PFSK-1 (cell line): ENCODE measurements at regions not wholly inside any gene's neighbourhood (a gene's known extent, or its start where the extent isn't known, plus 50 kb on each side); places are given as distances from the start of the nearest gene placed in this dataset.

Experiments
- FOXP2 ChIP-seq: optimal IDR thresholded peaks from 2 replicates; pipeline ENCODE3; 2011; ENCODE audit warnings: borderline replicate concordance, control low read depth, inconsistent platforms; ENCODE audit not compliant: insufficient read depth; ENCODE audit errors: extremely low read length, extremely low read depth
- POLR2AphosphoS5 ChIP-seq: IDR thresholded peaks from 2 replicates; pipeline ENCODE4 v1.6.1; 2012; ENCODE audit warnings: low read depth, mild to moderate bottlenecking, control low read depth, low read length, moderate library complexity
- REST ChIP-seq, 2 experiments: IDR thresholded peaks; 2 replicates each; pipeline versions ENCODE4 v1.6.1 to v1.8.0; 2011 to 2012; ENCODE audit warnings: low read depth in 2 of 2, low read length in 2 of 2, control low read depth in 1 of 2, inconsistent platforms in 1 of 2, mild to moderate bottlenecking in 1 of 2, moderate library complexity in 1 of 2; ENCODE audit not compliant: insufficient read depth in 1 of 2
- SIN3A ChIP-seq: IDR thresholded peaks from 2 replicates; pipeline ENCODE4 v1.6.1; 2012; ENCODE audit warnings: mild to moderate bottlenecking, low read length, moderate library complexity, borderline replicate concordance; ENCODE audit not compliant: insufficient read depth
- TAF1 ChIP-seq: IDR thresholded peaks from 2 replicates; pipeline ENCODE4 v1.6.1; 2012; ENCODE audit warnings: low read length, control low read depth, borderline replicate concordance; ENCODE audit not compliant: insufficient read depth

DNA sequence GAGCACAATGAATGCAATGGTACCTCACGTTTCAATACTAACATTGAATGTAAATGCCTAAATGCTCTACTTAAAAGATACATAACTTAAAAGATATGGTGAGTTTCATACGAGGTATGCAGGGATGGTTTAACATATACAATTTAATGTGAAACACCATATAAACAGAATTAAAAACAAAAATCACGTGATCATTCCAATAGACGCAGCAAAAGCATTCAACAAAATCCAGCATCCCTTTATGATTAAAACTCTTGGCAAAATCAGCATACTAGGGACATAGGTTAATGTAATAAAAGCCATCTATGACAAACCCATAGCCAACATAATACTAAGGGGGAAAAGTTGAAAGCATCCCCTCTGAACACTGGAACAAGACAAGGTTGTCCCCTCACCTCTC lies 845.7 kb downstream of the SLC16A7 start:
- TF ChIP-seq FOXP2 (no peak), TAF1 (no peak), POLR2AphosphoS5 (no peak), SIN3A (no peak), REST (IDR thresholded peaks at IDR 0.05; ENCODE audit: insufficient read depth in 1 of 2, low read depth in 2 of 2, low read length in 2 of 2) (no peak)

DNA sequence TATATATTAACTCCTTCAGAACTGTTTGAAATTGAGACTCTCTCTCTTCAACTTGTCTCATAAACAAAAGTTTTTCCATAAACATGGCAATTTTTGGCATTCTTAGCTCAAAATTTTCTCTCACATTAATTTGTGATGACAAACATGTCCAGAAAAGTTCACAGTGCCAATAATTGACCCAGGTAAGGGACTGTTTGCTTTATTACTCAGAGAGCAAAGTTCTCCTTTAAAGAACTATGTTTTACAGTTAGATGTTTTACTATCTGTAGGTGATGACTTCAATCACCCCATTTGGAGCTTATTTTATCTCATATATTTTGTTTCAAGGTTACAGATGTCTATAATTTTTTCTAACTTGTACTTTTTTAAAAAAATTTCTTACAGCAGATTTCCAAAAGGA lies 855.6 kb downstream of the SLC16A7 start:
- no peak for TF ChIP-seq FOXP2
- TF ChIP-seq REST (IDR thresholded peaks at IDR 0.05; ENCODE audit: insufficient read depth in 1 of 2, low read depth in 2 of 2, low read length in 2 of 2), result no peak
- no peak for TF ChIP-seq POLR2AphosphoS5
- no peak for TF ChIP-seq SIN3A
- TF ChIP-seq TAF1, result no peak

DNA sequence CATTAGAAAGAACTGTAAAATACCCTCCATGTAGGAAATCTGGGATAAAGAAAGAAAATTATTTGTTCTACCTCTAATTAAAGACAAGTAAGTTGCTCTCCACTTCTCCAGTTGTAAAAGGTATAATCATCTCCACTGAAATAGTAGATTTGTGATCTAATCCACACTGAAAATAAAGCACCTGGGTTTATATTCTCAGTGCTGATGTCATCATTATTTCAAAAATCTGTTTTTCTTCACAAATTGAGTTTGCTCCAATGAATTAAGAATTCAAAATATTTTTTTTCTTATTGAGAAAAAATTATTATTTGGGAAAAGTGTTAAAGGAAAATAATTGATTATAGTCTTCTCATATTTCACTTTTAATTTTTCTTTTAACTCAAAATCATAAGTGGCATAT lies 869.2 kb downstream of the SLC16A7 start:
- TF ChIP-seq POLR2AphosphoS5, result no peak
- TF ChIP-seq TAF1, result no peak
- no peak for TF ChIP-seq SIN3A
- no peak for TF ChIP-seq FOXP2
- TF ChIP-seq REST (IDR thresholded peaks at IDR 0.05; ENCODE audit: insufficient read depth in 1 of 2, low read depth in 2 of 2, low read length in 2 of 2), result no peak

DNA sequence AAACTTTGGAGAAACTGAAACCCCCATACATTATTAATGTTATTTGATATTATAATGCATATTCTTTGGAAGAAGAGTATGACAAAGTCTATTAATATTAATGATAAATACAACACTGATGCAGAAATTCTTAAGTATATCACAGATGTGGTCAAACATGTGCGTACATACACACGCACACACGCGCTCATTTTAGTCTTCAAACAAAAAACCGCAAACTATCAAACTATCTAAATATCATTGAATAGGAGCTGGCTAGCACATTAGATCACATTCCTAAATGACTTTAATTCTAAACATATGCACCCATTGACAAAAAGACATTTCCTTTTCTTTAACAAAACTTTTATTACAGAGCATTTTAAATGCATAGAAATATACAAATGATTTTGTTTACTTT lies 872.7 kb downstream of the SLC16A7 start:
- no peak for TF ChIP-seq TAF1
- no peak for TF ChIP-seq FOXP2
- no peak for TF ChIP-seq POLR2AphosphoS5
- TF ChIP-seq REST (IDR thresholded peaks at IDR 0.05; ENCODE audit: insufficient read depth in 1 of 2, low read depth in 2 of 2, low read length in 2 of 2), result no peak
- no peak for TF ChIP-seq SIN3A

DNA sequence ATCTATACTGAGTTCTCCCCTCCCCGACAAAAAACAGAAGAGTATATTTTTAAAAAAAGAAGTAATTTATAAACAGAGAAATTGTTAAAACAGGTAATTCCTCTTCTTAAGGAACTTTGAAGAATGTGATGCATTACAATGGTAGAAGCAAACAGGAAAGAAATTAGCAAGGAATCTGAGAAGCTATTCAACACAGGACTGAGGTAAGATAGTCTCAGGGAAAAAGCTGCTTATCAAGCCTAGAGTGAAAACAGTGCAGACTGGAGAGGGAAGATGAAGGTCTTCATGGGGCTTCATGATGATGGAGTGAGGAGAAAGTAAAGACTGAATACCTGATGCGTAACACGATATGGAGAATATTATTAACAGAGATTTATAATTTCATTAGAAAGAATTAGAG lies 880.0 kb downstream of the SLC16A7 start:
- TF ChIP-seq FOXP2, result no peak
- no peak for TF ChIP-seq TAF1
- no peak for TF ChIP-seq SIN3A
- TF ChIP-seq POLR2AphosphoS5, result no peak
- no peak for TF ChIP-seq REST (IDR thresholded peaks at IDR 0.05; ENCODE audit: insufficient read depth in 1 of 2, low read depth in 2 of 2, low read length in 2 of 2)
